T follicular helper cell (primary cell): ENCODE measurements at regions not wholly inside any gene's neighbourhood (a gene's known extent, or its start where the extent isn't known, plus 50 kb on each side); places are given as distances from the start of the nearest gene placed in this dataset.
"Not testable (repeated sequence)": the region's sequence is repeated elsewhere in the genome, so short reads cannot be mapped to it uniquely, and the experiment has no call there.

Experiments
- DNase-seq: peaks from one replicate; pipeline ENCODE4 v3.0.0-alpha.2; 2020; ENCODE audit warnings: low read depth

DNA sequence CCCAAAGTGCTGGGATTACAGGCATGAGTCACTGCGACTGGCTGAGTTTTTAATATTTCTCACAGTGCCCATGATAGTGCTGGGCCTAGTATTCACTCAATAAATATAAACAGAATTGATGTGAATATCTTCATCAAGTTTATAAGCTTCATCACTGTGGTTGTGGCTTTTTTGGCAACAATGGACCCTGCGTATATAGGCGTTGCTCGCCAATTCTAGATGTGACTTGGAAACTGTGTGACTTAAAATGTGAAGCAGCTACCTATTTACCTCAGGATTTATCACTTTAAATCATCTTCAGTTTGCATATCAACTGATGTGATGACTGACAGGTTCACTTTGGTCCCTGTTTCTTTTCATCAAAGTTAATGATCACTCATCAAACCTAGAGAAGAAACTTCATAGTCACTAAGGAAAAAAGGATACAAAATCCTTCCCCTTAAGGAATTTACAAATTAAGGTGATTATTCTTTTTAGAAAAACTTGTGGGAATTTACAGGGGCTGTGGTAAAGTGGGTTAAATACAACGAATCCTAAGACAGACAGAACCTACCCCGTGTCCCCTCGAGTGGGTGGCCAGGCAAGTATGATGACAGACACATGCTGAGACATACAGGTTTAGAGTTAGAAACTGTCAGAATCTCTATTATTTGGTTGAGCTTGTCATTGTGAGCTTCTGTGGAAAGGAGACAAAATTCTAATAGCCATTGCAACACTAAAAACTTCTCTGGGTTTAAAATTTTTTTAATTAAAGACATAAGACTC lies 101.3 kb downstream of the AKAP11 start:
- no peak for DNase-seq

DNA sequence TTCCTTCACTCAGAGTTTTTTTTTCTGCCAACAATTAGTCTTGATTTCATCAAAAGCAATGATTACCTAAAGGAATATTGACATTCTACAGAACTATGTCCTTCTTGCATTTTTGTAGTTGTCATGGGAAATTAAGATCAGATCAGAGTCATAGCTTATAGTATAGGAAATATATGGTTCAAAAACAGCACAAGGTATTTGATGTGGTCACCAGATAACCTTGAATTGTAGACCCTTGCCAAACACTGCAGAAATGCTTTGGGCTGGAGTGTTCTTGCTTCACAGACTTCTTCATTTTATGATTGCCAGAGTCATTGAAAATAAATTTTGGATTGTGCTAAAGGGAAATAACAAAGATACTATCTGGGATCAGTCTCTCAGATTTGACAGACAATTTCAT lies 103.7 kb downstream of the AKAP11 start:
- no peak for DNase-seq

DNA sequence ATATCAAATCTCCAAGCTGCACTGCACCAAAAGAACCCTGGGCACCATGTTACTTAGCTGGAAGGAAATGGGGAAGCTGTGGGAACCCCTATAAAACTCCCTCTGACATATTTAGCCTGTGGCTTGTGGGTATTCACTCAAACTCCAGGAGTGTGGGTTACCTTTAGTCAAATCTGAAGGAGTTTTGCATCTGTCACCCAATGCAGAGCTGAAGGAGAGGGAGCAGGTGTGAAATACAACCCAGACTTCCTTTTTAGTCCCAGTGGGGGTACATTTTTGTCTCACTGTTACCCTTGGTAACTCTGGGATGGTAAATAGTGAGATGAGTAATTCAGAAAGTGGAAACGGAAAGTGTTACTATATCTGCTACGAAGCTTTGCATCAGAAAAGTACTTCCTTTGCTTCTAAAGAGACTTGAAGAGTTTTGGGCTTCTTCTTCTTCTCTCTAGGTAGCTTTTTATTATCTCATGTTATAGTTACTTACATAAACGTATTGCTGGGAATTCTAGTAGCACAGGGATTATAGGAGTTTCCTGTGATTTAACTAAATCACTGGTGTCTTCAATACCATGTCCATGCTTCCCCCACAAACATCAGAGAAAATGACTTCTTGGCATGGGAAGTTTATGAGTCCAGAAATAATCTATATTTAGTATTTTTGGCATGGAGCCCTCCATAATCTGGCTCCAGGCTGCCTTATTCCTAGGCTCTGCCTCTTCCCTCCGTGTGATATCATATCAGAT lies 105.9 kb downstream of the AKAP11 start:
- no peak for DNase-seq

DNA sequence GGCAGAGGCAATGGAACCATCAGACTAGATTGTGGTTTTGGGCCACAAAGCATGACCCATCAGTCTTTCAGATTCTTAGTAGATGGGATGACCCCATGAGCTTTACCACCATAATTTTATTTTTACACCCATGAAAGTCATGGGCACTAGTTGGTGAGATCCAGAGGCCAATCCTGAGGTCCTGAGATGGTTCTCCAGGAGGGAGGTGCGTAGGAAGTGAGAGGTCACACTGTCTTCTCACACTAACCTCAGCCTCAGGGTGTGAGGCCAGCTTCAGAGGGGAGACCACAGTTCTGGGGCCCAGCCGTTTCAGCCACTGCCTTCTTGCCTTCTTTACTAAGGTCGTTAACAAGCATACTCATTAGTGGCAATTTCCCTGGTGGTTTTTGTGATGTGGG lies 106.4 kb downstream of the AKAP11 start:
- no peak for DNase-seq

DNA sequence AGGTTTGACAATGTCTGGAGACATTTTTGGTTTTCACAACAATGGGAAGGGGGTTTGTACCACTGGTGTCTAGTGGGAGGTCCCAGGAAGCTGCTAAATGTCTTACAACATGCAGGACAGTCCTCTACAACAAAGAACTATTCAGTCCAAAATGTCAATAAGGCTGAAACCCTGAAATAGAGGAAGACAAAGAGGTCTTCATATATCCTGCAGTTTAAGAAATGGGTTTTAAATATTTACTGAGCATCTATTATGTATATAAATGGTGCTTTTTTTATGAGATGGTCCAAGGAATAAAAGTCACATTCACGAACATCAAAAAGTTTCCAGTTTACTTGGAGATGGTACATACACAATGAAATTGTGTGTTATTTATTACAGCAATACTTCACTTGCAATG lies 107.3 kb downstream of the AKAP11 start:
- DNase-seq: no peak

DNA sequence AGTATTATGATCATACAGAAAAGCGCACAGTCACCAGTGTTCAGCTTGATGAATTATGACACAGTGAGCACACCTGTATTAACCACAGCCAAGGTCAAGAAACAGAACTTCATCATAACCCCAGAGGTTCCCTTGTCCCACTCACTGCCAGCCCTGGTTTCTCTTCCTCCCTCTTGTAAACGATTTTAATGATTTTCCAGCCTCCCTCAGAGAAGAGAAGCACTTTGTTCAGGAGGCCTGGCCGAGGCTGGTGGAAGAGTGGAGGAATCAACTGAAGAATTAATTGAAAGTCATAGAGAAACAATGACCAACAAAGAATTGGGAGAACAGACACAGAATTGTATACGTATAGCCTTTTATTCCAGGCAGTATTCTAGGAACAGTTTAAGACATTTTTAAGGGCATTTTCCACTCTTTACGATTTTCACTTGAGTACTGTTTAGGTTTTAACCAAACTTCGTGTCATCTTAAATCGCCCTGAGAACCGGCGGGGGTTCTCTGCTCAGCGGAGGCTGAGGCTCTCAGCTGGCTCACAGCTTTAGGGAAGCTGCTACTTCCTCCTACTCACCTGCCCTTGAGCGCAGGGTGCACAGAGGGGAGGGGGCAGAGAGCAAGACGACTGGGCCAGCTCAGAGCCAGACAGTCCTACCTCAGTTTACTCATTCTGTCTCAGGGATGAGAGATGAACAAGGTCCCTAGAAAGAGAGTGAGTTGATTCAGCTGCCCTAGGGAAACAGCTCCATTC lies 108.6 kb downstream of the AKAP11 start:
- DNase-seq: no peak

DNA sequence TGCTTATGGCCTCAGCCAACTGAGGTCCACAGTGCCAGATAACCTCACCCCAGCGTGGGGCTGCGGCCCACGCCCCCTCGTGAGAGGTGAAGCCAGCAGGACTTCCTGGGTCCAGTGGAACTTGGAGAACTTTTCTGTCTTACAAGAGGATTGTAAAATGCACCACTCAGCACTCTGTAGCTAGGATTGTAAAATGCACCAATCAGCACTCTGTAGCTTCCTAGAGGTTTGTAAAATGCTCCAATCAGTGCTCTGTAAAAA lies 109.1 kb downstream of the AKAP11 start:
- no peak for DNase-seq

DNA sequence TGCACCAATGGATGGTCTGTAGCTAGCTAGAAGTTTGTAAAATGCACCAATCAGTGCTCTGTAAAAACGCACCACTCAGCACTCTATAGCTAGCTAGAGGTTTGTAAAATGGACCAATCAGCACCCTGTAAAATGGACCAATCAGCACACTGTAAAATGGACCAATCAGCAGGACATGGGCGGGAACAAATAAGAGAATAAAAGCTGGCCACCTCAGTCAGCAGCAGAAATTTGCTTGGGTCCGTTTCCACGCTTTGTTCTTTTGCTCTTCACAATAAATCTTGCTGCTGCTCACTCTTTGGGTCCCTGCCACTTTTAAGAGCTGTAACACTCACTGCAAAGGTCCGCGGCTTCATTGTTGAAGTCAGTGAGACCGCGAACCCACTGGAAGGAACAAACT lies 109.5 kb downstream of the AKAP11 start:
- DNase-seq: not testable (repeated sequence)

DNA sequence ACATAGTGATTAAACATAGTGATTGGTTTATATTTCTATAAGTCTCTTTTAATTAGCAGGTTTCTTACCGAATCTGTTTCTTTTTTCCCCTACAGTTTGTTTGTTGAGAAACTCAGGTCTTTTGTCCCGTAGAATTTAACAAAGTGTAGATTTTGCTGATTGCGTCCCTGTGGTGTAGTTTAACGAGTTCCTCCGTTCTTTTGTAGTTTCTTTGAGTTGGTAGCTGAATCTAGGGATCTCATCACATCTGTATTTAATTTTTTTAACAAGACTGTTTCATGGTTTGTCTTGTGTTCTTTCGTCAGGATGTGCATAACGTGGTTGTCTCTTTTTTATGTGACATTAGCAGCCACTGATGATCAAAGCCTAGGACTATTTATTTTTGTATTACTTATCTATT lies 111.1 kb downstream of the AKAP11 start:
- DNase-seq: no peak

DNA sequence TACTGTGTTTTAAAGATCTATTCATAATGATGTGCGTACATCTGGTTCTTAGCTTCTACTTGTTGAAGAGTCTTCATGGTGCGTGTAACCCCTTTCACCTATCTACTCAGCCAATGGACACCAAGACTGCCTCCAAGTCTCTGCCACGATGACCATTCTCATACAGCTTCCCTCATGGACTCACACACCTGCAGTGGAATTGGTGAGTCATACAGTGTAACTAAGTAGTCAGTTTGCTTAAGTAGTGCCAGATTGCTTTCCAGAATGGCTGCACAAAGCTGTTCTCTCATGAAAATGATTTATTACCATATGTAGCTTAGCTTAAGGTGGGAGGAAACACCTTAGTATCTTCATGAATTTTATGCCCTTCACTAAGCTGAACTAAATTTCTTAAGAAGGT lies 112.3 kb downstream of the AKAP11 start:
- DNase-seq: no peak

DNA sequence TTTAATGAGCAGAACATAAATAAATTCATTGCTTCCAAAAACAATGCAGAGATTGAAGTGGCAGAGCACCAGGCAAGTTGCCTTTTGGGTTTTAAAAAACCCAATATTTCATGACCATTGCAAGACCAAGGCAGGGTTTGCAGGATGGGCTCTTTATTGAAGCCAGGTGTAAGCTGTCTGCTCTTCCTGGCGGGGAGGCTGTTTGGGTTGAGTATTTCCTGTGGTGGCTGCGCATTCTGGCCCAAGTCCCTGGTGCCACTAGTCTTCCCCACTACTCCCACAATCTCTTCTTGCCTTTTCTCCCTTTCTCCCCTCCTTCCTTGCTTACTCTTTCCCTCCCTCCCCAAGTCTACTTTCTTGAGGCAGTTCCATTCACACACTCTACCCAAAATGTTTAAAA lies 116.4 kb downstream of the AKAP11 start:
- DNase-seq: no peak

DNA sequence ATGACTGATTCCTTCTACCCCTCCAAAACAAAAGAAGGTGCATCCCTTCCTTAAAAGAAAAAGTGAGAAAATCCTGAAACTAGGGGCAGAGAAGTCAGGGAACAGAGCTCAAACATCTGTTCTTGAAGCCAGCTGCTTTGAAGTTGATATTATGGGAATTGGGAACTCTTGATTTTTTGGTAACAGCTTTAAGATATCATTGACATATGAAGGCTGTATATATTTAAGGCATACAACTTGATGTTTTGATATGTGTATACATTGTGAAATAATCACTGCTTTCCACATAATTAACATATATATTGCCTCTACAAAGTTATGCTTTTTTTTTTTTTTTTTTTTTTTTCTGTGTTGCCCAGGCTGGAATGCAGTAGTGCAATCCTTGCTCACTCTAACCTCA lies 117.1 kb downstream of the AKAP11 start:
- no peak for DNase-seq

DNA sequence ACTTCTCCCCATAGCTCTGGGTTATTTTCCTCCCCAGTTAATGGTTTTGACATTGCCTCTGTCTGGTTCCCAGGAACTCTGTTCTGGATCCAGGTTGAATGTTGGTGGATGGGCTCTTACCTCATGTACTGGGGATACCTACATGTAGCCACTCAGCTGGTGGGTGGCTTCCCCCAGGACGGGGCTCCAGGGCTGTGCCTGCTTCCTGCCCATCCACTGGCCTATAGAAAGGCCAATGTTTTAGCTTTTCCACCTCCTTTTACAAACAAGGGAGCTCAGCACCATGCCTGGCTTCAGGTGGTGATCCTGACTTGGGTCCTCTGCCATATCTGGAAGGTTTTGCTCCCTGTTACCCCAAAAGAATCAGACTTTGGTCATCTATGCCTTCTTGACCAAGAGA lies 120.2 kb downstream of the AKAP11 start:
- no peak for DNase-seq

DNA sequence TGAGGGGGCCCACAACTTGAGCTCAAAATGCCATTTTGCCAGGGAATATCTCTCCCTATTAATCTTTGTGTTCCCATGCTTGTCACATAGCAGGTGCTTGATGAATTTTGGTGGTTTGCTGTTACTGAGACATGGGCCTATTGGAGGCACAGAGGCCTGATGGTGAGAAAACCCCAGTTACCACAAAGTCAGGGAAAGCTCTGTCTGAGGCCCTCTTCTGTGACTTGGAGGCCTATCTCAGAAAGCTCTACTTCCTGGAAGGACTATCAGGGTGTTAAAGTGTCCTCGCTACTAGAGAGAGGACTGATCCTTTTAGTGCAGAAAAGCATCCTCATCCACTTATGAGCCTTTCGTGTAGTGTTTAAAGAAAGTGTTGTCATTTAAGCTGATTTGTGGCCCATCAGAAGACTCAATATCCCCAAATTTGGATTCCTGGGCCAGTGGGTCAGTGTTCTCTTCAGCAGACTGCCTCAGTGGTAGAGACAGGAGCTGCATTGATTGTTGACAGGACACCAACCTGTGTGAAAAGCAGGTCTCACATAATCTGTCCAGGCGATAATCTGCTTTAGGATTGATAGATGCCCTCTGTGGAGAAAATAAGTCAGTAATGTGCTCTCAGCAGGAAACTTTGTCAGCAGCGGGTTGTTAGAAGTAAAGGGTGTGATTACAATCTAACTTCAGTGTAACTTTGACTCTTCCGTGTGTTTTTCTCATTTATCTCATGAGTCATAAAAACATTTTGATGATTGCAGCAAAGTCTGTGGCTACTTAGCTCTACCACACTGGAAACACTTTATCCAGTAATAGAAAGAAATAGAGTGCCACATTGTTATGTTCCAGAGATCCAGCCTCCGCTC lies 121.0 kb downstream of the AKAP11 start:
- no peak for DNase-seq

DNA sequence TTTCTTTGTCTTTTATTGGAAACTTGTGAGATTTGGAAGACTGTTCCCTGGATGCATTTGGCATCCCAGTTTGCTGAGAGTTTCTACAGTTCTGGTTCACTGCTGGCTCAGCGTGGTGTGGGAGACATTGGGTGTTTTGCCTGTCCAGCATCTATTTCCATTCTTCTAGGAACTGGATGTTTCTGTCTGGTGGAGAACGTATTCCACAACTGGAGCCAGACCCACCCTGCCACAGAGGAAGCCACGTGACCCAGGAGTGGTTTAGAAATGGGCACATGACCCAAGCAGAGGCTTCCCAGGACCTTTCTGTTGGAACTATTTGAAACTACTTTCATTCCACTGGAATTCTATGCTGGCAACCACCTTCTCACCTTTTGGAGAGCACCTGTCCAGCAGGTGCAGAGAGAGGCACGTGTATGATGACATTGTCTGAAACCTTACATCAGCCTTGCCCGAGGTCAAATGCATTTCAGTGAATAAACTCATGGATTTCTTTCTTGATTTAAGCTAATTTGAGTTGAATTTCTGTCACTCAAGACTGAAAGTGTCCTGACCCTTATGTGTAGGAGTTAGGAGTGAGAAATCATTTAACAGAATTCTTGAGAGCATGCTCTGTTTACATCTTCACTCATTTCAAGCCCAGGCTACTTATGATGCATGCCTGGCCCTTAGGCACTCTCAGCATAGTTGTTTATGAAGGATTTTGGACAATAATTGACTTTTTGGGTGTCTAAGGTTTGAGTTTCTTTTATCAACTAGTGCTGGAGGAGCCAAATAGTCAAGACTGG lies 121.8 kb downstream of the AKAP11 start:
- no peak for DNase-seq

DNA sequence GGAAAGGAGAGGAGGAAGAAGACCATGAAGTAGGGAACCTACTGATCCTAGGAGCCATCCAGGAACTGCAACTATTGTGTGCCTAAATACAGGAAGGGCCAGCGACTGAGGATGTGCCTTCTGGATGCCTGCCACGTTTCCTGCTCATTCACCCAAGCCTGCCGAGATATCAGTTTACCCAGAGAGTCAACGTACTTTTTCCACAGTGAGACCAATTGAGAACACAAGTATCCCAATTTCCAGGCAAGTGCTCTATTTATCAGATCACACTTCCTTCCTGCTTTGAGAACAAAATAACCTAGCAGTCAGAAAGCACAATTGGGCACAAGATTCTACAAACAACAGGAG lies 122.4 kb downstream of the AKAP11 start:
- DNase-seq: no peak

DNA sequence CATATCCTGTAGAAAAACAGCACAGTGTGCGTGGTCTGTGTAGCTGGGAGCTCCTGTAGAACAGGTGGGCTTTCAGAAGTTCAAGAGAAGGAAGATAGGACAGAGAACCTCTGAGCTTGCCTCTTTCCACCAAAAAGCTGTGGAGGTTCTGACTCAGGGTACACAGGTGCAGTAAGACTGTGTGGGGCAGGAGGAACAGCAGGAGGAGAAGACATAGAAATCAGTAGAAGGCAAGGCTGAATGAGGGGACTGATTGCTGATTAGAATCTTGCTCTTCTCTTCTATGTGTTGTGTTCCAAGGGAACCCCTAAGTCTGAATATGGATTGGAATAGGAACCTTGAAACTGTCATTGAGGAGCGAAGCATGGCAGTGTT lies 122.7 kb downstream of the AKAP11 start:
- DNase-seq: no peak

DNA sequence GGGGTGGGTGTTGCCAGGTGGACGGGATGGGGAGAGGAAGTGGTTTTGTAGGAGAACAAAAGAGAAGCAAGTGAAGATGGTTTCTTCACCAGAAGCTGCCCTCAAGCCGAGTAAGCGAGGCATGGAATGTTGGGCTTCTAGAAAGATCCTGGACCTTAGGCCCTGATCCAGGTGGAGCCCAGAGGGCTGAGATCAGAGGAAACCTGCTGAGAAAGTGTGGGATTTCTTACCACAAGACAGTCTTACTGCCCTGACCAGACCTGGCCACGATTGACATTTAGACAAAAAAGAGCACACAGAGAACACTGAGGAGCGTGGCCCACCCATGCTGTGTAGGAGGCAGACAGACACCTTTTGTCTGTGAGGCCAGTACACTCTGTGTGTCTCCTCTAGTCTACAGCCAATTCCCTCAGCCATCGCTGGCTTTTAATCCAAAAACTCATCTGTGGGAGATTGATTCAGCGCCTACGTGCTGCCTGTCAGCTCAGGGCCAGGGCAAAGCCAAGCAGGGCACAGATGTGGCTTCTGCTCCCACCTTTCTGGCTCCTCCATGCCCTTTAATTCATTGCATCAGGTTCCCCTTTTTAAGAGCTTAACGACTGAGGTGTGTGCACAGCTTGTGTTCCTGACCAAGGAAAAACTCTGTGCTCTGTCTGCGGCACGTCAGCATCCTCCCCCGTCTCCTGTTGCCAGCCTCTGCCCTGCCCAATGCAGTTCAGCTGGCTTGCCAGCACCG lies 123.3 kb downstream of the AKAP11 start:
- DNase-seq: no peak

DNA sequence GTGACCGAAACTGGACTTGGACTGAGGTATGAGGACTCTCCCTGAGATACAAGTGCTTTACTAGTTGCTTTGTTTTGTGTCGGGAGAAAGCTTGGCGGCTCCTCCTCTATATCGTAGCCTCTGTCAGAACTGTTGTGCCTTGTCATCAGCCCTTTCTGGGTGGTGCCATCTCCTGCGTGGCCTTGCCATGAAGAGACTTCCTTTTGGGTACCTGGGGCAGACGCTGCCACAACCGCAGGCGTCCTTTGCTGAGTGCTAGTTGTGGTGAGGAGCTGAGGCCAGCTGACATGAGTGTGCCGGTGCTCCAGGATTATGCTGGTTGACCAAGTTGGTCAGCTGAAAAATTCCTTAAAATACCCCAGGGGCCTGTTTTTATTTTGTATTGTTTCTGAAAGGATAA lies 124.5 kb downstream of the AKAP11 start:
- DNase-seq: peak; percentile 8

DNA sequence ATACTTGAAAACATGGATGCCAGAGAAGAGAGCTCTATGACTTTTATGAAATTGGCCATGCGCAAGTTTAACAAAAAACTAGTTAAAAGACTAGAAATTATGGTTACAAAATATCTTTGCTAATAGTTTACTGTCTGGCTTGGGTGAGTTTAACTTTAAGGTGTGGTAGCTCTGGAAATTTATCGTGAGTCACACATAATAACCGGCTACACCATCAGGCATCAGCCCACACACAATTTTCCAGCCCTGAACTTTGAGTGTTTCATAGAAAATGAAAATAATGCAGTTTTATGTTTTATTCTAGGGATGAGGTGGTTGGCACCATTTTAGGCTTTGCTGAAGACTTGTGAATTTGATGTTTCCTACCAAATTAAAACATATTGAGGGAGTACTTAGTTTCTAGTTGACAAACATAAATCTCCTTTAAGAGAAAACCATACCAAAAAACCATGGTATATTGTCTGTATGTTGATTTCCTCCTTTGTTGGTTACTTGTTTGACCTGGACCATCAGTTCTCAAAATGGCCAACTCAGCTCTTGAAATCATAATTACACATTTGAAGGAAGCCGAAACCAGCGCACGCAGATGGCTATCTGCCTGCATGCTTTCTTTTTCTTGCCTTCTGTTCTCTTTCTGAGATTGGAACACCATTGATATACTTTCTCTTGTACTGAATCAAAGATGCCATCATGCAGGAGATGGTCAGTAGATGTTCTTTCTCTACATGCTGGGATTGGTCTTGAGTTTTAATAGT lies 125.1 kb downstream of the AKAP11 start:
- DNase-seq: no peak
